GM18499 (cell line): ENCODE measurements at regions not wholly inside any gene's neighbourhood (a gene's known extent, or its start where the extent isn't known, plus 50 kb on each side); places are given as distances from the start of the nearest gene placed in this dataset.

Source experiments
- ATAC-seq: cut with Tn5 transposase; IDR thresholded peaks from one replicate; pipeline ENCODE4 v1.9.1; 2021; ENCODE audit warnings: moderate number of reproducible peaks; ENCODE audit not compliant: insufficient read depth, unreplicated experiment

DNA sequence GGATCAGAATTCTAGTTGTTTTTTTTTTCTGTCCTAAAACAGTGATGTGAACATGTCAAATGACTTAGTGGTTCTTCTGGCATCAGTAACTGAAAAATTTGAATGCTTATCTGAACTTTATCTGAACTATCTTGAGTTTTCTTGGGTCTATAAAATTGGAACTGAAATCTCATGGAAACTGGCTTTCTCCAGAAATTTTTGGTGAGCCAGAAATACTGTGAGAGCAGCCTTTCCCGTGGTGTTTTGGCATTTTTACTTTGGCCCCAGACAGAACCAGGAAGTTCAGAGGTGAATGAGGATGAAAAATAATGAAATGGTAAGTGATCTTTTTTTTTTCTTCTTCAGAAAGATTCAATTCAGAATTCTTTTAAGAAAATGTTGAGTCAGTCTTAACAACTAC lies 89.5 kb upstream of the CCDC91 start:
- ATAC-seq: no peak

DNA sequence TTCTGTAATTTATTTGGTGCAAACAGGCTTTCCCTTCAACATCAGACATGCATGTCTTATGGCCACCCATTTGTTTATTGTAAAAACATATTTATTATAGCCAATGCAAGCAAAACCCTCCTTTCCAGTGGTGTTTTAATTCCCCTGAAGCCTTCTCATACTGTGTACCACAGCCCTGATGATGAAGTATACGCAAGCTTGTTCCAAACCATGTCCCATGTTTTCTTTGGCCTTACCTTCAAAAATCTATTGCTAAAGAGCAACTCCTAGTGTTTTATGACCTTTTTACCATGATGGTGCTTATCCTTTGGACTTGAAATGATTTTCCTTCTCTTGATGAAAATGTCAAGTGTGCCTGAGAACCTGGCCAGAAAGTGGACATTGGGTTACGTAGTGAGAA lies 85.9 kb upstream of the CCDC91 start:
- no peak for ATAC-seq

DNA sequence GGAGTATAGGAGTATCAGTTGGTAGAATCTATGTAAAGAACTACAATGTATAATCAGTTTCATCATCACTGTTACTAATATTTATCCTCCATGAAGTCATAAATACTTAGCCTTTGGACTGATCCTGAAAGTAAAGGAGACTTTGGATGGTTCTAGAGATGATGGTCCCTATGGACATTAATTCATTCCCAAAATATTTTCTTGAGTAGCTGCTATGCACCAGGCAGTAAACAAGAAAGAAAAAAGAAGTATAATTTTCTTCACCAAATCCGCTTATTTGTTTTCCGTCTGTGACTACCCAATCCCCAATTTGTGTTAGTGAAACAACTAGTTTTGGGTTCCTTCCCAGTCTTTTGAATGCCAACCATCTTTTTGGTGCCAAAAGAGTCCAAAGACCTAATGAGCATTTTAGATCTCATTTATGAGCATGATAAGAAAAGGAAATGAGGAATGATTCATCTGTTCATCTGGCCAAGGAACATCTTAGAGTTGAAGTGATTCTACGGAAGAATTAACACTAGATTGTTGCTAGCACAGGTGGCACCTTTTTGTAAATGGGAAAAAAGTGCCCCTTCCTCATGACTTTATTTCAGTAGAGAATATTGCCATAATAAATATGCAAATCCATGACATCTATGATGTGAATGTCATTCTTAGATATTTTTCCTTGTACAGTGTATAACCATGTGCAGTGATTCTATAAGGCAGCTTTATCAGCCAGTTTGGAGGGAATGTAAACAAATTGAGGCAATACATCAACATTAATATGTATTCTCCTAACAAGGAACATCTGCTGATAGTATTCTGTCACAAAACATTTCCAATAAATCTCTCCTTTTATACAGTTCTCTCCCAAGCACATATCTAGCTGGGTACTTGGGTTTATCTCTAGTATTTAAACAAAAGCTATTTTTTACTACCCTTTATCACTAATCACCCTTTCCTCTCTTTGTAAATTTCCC lies 85.1 kb upstream of the CCDC91 start:
- ATAC-seq: no peak

DNA sequence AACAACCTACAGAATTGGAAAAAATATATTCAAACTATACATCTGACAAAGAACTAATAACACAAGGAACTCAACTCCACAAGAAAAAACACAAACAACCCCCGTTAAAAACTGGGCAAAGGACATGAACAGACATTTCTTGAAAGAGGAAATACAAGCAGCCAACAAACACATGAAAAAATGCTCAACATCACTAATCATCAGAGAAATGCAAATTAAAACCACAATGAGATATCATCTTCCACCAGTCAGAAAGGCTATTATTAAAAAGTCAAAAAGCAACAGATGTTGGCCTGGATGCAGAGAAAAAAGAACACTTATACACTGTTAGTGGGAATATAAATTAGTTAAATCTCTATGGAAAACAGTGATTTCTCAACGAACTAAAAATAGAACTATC lies 82.6 kb upstream of the CCDC91 start:
- no peak for ATAC-seq

DNA sequence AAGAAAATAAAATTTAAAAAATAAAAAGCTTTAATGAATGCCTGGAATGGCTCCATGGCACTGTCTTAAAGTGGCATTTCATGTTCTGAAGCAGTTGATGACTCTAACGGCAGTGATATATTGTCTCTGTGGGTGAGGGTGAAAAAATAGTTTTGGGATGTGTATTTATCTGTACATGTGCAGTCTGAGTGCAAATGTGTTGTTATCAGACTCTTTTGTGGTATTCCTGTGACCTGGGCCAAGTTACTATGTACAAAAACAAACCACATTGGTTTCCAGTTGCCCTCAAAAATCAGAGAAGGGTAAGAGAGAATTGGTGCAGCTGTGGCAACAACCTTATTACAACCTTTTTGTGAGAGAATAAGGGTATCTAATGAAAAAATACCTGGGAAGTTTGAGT lies 81.7 kb upstream of the CCDC91 start:
- ATAC-seq: no peak

DNA sequence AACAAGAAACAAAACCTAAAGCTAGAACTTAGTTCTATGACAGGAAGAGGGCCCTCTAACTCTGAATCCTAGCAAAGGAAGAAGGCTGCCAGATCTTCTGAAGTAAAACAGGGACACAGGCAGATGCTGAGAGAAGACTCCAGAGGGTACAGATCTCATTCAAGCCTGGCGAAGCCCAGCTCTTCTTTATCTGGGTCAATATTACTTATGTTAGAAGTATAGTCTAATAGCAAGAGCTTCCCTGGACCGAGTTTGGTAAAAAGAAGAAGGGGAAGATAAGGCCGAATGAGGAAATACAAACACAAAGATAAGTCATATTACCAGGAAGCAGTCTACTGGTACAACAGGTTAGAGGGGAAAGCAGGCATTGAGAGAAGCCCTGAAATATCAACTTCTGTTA lies 79.9 kb upstream of the CCDC91 start:
- ATAC-seq: no peak

DNA sequence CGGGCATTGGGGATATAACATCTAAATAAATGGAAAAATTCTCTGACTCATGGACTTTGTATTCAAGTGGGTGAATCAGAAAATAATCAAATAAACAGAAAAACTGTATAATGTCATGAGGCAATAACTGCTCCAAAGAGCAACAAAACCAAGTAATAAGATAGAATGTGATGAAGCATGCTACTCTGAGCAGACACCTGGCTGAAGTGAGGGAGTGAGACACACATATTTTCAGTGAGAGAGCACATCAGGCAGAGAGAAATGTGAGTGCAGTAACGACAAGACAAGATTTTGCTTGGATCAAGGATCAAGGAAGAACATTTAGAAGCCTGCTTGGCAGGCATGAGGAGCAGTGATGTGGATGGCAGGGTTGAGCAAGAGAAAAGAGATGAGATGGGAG lies 75.8 kb upstream of the CCDC91 start:
- ATAC-seq: no peak

DNA sequence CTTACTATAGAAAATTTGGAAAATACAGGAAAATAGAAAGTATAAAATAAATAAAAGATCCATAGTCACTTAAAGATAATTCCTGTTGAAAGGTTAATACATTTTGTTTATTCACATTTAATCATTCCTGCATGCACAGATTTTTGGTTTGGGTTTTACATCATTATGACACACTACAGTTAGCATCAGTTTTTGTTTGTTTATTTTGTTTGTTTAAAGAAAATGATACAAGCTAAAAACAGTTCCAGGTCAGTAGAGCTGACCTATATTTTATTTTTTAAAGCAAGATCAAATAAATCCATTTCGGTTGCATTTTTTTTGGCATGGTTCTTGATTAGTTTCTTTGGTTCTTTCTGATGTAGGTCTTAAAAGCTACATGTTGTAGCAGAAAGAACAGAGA lies 68.8 kb upstream of the CCDC91 start:
- ATAC-seq: no peak

DNA sequence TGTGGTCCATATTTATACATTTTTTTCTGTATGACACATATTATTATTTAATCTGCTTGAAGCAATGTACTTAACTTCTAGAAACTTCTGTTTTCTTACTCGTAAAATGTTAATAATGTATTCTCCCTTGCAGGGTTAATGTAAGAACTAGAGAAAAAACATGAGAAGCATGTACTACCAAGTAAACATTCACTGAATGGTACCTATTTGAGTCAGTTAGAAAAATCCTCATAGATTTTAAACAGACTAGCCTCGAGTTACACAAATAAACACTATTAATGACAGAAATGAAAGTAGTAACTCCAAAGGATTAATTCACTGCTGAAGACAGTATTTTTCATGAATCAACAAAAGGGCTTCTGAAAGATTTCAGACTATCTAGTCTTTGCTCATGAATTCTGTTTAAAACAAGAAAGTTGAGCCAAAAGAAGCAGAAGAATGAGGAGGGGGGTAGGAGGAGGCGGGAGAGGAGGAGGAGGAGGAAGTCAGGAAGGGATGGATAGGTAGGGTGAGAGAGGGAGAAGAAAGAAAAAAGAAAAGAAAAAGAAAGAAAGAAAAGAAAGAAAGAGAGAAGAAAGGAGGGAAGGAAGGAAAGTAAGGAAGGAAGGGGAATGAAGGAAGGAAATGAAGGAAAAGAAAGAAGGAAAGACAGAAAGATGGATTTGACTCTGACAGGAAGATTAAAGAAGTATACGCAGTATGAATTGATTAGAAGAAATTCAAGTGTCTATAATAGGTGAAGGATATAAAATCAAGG lies 68.2 kb upstream of the CCDC91 start:
- no peak for ATAC-seq

DNA sequence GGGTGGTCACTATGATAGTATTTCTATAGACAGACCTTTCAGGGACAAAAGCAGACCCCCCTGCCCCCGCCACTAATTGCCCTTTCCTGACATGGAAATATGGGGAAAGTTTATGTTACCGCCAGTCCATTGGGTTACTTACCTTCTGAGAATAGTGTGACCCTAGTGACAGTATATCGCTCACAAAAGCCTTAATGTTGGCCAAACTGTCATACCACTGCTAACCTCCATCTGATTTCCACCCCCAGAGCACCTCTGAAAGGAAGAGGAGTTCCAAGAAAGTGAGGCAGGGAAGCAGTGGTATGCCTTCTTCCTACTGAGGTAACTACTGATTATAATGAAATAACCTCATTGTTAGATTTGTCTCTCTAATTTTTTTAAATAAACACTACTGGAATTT lies 67.5 kb upstream of the CCDC91 start:
- no peak for ATAC-seq

DNA sequence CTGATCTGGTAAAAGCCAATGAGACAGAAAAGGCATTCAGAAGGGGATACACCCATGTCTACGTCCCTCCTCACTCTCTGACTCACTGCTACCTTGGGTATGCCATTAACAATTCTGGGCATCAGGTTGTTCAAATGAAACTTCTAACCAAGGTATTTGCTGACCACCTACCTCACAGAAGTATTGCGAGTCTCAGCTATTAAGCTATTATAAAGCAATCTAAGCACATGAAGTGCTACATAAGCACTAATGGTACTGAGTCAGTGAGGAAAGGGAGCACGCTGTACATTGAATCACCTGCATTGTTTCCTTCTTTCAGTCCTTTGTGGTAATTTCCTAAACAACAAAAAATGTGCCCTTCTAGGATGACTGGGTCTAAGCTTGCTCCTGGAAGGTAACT lies 62.8 kb upstream of the CCDC91 start:
- ATAC-seq: no peak

DNA sequence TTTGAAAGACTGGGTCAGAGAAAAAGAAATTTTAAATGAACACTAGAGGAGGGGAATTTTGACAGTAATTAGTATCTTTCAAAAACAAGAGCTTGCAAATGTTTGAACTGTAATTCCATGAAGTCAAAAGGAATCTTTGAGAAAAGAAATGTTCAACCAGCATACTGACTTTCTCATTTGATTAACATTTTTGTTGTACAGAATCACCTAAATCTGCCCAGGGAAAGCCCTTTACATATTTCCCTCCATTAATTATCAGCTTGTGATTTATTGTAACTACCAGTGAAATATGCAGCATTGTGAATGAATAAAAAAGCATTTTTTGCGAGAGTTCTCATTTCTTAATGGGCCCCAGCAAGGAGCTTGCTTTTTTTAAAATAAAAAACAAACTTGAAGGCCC lies 61.2 kb upstream of the CCDC91 start:
- no peak for ATAC-seq

DNA sequence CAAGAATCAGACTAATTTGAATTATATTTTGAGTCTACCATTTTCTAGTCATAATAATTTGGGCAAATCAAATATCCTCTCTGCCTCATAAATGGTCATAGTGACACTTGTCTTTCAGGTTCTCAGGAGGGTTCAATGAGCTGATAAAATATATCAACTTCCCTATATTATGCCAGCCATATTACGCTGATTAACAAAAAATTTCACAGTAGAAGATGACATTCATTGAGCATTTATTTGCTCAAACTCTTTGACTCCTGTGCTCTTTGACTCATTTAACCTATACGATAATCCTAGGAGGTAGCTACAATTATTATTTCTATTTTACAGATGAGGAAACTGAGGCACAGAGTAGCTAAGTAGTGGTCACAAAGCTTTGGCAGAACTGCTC lies 60.0 kb upstream of the CCDC91 start:
- ATAC-seq: no peak

DNA sequence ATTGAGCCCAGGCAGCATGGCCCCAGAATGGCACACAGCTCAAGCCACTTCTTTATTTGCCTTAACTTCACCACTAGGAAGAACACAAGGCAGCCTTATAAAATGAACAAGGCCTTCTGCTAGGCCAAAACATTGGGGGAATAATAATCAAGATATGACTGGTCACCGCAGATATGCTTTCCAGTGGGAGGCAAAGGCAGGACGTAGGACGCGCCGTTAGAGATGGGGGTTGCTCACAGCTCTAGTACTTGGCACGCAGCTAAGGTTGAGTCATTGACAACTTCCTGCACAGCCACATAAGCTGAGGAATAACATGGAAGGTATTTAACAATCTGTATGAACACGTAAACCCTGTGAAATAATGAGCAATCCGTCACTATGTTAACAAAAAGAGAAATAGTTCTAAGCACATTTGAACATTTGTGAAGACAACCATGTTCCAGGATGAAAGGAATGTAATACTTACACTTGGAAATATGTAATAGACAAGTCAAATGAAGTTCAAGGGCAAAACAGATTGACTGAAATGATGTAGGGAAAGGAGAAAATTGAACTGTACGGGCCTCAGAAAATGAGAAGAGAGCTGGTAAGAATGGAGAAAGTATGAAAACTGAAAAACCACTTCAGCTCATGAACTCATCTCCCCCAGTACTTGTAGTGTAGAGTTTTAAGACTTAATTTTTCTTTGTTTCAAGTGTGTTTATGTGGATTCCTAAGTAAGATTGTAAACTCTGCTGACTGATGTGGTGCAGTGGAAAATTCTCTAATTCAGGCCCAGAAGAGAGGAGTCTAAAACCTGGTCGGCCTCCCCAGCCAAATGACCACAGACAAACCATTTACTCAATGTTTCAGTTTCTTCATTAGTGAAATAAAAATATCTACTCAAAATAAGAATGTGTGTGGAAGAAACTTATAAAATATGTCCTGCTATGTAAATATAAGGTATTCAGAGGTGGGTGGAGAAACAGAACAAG lies 59.3 kb upstream of the CCDC91 start:
- no peak for ATAC-seq

DNA sequence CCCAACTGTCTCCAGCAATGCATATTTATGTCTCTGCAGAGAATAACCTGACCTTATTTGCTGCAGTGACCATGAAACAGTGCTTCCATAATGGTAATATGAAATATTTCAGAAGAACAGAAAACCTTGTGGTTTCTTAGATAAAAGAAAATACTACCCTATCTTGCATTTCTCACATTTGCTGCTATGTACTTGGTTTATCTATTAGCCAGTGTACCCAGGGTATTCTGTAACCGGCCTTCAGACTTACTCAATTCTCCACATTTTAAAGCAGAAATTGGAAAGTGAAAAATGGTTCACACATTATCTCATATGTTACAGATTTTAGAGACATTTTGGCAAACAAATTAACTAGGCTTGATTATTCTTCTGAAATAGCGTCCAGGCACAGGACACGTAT lies 57.9 kb upstream of the CCDC91 start:
- no peak for ATAC-seq

DNA sequence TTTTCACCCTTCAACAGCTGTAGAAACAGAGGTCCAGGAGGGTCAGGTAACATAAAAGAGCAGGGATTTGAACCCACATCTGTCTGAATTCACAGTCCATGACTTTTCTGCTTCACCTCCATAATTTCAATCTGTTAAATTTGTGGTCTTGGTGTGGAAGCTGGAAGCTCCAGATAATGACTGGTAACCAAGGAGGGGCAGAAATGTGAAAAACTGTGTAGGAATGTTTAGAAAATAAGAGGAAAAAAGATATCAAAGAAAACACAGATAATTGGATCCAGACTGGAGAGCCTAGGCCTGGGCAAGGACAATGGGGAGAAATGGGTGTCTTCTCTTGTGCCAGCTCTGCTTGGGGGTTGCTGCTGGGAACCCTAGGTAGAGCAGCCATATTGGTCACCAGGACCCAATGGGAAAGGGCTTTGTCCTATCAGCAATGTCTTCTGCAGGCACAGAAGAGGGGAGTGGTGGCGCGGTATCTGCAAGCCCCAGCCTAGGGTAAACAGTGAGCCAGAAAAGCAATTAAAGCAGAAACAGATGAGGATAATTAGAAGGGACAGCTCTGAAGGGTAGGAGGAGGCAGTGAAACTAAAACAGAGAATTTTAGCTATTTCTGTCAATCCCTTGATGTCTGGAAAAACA lies 54.3 kb upstream of the CCDC91 start:
- no peak for ATAC-seq

DNA sequence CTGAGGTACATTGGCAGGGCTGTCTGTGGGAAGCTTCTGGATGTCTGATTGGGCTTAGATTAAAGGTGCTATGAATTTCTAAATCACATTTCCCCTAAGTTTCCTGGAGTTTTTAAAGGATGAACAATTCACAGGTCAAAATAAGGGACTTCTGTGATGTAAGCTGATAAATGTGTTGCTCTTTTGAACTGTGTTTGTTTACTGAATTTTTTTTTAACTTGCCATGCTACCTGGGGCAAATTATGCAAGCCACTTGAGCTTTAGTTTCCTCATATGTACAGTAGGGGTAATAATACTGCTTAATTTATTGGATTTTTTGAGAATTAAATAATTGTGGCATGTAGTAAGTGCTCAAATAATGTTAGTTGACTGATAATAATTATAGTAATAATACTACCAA lies 52.8 kb upstream of the CCDC91 start:
- ATAC-seq: no peak

DNA sequence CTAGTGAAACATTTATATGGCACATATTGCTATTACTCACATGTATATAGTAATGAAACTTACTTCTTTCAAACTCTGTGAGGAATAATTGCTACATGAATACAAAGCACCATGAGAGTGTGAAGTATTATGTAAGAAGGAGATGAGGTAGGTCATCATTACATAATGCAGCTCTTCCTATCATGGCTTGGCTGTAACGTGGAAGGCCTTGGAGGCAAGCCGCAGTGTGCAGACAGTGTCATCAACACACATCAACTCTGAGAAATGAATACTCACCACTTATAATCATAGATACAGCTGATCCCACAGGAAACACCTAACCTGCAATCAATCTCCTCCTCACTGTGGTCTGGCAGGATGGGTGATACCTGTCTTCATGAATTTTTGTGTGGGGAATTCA lies 49.9 kb upstream of the CCDC91 start:
- ATAC-seq: no peak
